ENCODE measurements at regions not wholly inside any gene's neighbourhood (a gene's known extent, or its start where the extent isn't known, plus 50 kb on each side); places are given as distances from the start of the nearest gene placed in this dataset.
"Not testable (repeated sequence)": the region's sequence is repeated elsewhere in the genome, so short reads cannot be mapped to it uniquely, and the experiment has no call there.

DNA sequence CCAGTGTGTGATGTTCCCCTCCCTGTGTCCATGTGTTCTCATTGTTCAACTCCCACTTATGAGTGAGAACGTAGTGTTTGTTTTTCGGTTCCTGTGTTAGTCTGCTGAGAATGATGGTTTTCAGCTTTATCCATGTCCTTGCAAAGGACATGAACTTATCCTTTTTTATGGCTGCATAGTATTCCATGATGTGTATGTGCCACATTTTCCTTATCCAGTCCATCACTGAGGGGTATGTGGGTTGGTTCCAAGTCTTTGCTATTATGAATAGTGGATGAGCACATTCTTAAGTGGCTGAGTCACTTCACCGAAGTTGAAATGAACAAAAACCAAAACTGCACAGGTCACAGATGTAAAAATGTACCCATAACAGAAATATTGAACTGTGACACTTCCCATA lies 157.5 kb downstream of the LEPR start:
- not testable (repeated sequence) for H3K27ac ChIP-seq (ENCODE audit: low read depth in 2 of 2, low read length in 2 of 2); H3K4me1 ChIP-seq (ENCODE audit: control insufficient read depth in 2 of 2, insufficient read depth in 2 of 2, low read length in 2 of 2); H3K9ac ChIP-seq (ENCODE audit: low read depth in 1 of 2, low read length in 2 of 2); H3K4me3 ChIP-seq (ENCODE audit: low read length in 2 of 2); H3K27me3 ChIP-seq (ENCODE audit: control insufficient read depth in 2 of 2, insufficient read depth in 2 of 2, low read length in 2 of 2); H3K9me3 ChIP-seq (ENCODE audit: control insufficient read depth in 2 of 2, low read length in 2 of 2); H3K36me3 ChIP-seq (ENCODE audit: control insufficient read depth in 2 of 2, insufficient read depth in 2 of 2, low read length in 2 of 2)

DNA sequence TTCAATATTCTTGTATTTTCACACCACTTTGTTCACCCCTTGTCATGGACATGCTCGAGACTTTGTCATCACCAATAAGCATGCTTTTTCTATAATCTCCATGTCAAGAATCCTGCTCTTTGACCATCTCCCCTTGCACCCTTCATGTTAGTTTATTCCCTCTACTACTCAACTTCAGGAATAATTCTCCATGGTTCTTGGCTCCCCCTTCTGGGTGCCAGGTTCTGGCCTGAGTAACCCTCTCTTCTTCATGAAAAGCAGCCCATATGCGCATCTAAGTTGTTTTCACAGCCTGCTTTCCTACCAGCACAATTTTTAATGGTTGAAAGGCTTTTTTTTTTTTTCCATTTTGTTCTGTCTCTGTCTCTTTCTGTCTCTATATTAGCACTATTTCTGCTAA lies 160.7 kb downstream of the LEPR start:
- no peaks in the 10 kb centered on the region for H3K4me1 ChIP-seq (ENCODE audit: control insufficient read depth in 2 of 2, insufficient read depth in 2 of 2, low read length in 2 of 2)
- no peaks in the 10 kb centered on the region for H3K27me3 ChIP-seq (ENCODE audit: control insufficient read depth in 2 of 2, insufficient read depth in 2 of 2, low read length in 2 of 2)
- no peak overlapping the region for H3K9ac ChIP-seq (ENCODE audit: low read depth in 1 of 2, low read length in 2 of 2)
- no peak overlapping the region for H3K4me3 ChIP-seq (ENCODE audit: low read length in 2 of 2)
- no peak overlapping the region for H3K27ac ChIP-seq (ENCODE audit: low read depth in 2 of 2, low read length in 2 of 2)
- no peaks in the 10 kb centered on the region for H3K9me3 ChIP-seq (ENCODE audit: control insufficient read depth in 2 of 2, low read length in 2 of 2)
- H3K36me3 ChIP-seq (ENCODE audit: control insufficient read depth in 2 of 2, insufficient read depth in 2 of 2, low read length in 2 of 2): no peaks in the 10 kb centered on the region

GRCh38 chr1:65584399-65584798 lies 163.9 kb downstream of the LEPR start:
- Histone ChIP-seq H3K27me3 (ENCODE audit: control insufficient read depth in 2 of 2, insufficient read depth in 2 of 2, low read length in 2 of 2) (no peaks in the 10 kb centered on the region), H3K9me3 (ENCODE audit: control insufficient read depth in 2 of 2, low read length in 2 of 2) (no peaks in the 10 kb centered on the region), H3K4me3 (ENCODE audit: low read length in 2 of 2) (no peak overlapping the region), H3K27ac (ENCODE audit: low read depth in 2 of 2, low read length in 2 of 2) (no peak overlapping the region), H3K36me3 (ENCODE audit: control insufficient read depth in 2 of 2, insufficient read depth in 2 of 2, low read length in 2 of 2) (no peaks in the 10 kb centered on the region), H3K9ac (ENCODE audit: low read depth in 1 of 2, low read length in 2 of 2) (no peak overlapping the region), H3K4me1 (ENCODE audit: control insufficient read depth in 2 of 2, insufficient read depth in 2 of 2, low read length in 2 of 2) (no peaks in the 10 kb centered on the region)

DNA sequence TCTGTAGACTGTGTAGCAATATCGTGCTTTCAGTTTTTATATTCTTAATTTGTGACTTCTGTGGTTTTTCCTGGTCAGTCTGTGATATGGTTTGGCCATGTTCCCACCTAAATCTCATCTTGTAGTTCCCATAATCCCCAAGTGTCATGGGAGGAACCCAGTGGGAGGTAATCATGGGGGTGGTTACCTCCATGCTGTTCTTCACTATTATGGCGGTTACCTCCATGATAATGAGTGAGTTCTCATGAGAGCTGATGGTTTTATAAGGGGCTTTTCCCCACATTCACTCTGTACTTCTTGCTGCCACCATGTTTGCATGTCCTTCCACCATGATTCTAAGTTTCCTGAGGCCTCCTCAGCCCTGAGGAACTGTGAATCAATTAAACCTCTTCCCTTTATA lies 169.8 kb downstream of the LEPR start:
- Histone ChIP-seq H3K4me1 (ENCODE audit: control insufficient read depth in 2 of 2, insufficient read depth in 2 of 2, low read length in 2 of 2) (no peaks in the 10 kb centered on the region), H3K27me3 (ENCODE audit: control insufficient read depth in 2 of 2, insufficient read depth in 2 of 2, low read length in 2 of 2) (no peaks in the 10 kb centered on the region), H3K36me3 (ENCODE audit: control insufficient read depth in 2 of 2, insufficient read depth in 2 of 2, low read length in 2 of 2) (no peaks in the 10 kb centered on the region), H3K27ac (ENCODE audit: low read depth in 2 of 2, low read length in 2 of 2) (no peak overlapping the region), H3K9me3 (ENCODE audit: control insufficient read depth in 2 of 2, low read length in 2 of 2) (no peaks in the 10 kb centered on the region), H3K9ac (ENCODE audit: low read depth in 1 of 2, low read length in 2 of 2) (no peak overlapping the region), H3K4me3 (ENCODE audit: low read length in 2 of 2) (no peak overlapping the region)

DNA sequence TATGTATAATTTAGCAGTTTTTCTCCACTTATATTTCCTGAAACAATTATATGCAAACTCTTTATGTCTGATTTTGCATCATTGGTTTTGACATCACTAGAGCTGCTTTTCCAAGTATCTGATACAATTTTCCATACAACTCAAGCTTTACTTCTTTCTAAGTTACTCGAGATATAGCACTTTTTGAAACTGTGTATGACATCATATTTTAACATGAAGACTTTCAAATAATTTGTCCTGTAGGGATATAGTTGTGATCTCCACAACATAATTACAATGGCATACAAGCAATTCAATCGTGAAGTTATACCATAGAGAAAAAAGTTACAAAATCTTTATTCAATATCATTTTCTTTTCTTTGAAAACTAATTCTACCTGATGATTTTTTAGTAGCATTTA lies 173.0 kb downstream of the LEPR start:
- Histone ChIP-seq H3K9ac (ENCODE audit: low read depth in 1 of 2, low read length in 2 of 2) (no peak overlapping the region), H3K36me3 (ENCODE audit: control insufficient read depth in 2 of 2, insufficient read depth in 2 of 2, low read length in 2 of 2) (no peaks in the 10 kb centered on the region), H3K27ac (ENCODE audit: low read depth in 2 of 2, low read length in 2 of 2) (no peak overlapping the region), H3K27me3 (ENCODE audit: control insufficient read depth in 2 of 2, insufficient read depth in 2 of 2, low read length in 2 of 2) (no peaks in the 10 kb centered on the region), H3K9me3 (ENCODE audit: control insufficient read depth in 2 of 2, low read length in 2 of 2) (no peaks in the 10 kb centered on the region), H3K4me3 (ENCODE audit: low read length in 2 of 2) (no peak overlapping the region), H3K4me1 (ENCODE audit: control insufficient read depth in 2 of 2, insufficient read depth in 2 of 2, low read length in 2 of 2) (no peaks in the 10 kb centered on the region)

DNA sequence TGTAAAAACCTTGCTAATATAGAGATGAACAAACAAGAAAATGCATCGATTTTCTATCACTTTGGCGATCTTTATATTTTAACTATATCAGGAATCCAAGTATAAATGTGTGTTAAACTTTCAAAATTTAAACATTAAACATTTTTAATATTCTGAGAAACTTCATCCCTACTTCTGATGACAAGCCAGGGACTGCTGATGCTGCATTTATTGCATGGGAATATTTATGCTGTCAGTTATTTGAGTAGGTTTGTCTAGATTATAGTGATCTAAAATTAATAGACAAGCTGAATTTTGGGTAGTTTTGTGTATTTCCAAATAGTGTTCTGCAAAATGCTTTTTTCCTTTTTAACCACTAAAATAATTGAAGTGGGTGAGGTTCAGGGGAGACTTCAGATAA lies 175.3 kb downstream of the LEPR start:
- no peak overlapping the region for H3K9ac ChIP-seq (ENCODE audit: low read depth in 1 of 2, low read length in 2 of 2)

GRCh38 chr1:65596768-65597167 lies 176.3 kb downstream of the LEPR start:
- no peak overlapping the region for H3K27ac ChIP-seq (ENCODE audit: low read depth in 2 of 2, low read length in 2 of 2)
- no peaks in the 10 kb centered on the region for H3K9me3 ChIP-seq (ENCODE audit: control insufficient read depth in 2 of 2, low read length in 2 of 2)
- H3K27me3 ChIP-seq (ENCODE audit: control insufficient read depth in 2 of 2, insufficient read depth in 2 of 2, low read length in 2 of 2): no peaks in the 10 kb centered on the region
- H3K4me1 ChIP-seq (ENCODE audit: control insufficient read depth in 2 of 2, insufficient read depth in 2 of 2, low read length in 2 of 2): no peaks in the 10 kb centered on the region
- no peaks in the 10 kb centered on the region for H3K36me3 ChIP-seq (ENCODE audit: control insufficient read depth in 2 of 2, insufficient read depth in 2 of 2, low read length in 2 of 2)
- no peak overlapping the region for H3K4me3 ChIP-seq (ENCODE audit: low read length in 2 of 2)
- no peak overlapping the region for H3K9ac ChIP-seq (ENCODE audit: low read depth in 1 of 2, low read length in 2 of 2)

More for the DNA sequence above, 175.3 kb downstream of the LEPR start:
- H3K36me3 ChIP-seq (ENCODE audit: control insufficient read depth in 2 of 2, insufficient read depth in 2 of 2, low read length in 2 of 2): no peaks in the 10 kb centered on the region
- H3K27me3 ChIP-seq (ENCODE audit: control insufficient read depth in 2 of 2, insufficient read depth in 2 of 2, low read length in 2 of 2): no peaks in the 10 kb centered on the region
- no peak overlapping the region for H3K4me3 ChIP-seq (ENCODE audit: low read length in 2 of 2)
- no peak overlapping the region for H3K27ac ChIP-seq (ENCODE audit: low read depth in 2 of 2, low read length in 2 of 2)
- H3K9me3 ChIP-seq (ENCODE audit: control insufficient read depth in 2 of 2, low read length in 2 of 2): no peaks in the 10 kb centered on the region
- no peaks in the 10 kb centered on the region for H3K4me1 ChIP-seq (ENCODE audit: control insufficient read depth in 2 of 2, insufficient read depth in 2 of 2, low read length in 2 of 2)

DNA sequence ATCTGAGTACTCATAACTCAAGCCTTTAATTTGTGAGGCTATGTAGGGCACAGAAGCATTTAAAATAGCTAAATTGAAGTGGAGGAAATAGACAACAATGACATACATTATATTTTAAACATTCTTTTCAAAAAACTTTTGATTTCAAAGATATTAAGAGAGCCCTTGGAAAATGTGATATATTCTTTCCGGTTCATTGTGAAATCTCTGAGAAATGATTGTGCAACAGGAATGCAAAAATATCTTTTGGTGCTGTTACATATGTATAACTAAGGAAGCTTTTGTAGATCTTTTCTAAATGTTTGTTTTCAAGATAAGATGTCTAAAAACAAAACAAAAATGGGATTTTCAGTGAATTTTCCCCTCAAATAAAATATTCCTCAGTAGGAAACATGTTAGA lies 185.2 kb downstream of the LEPR start:
- Histone ChIP-seq H3K36me3 (ENCODE audit: control insufficient read depth in 2 of 2, insufficient read depth in 2 of 2, low read length in 2 of 2) (no peaks in the 10 kb centered on the region), H3K9me3 (ENCODE audit: control insufficient read depth in 2 of 2, low read length in 2 of 2) (no peaks in the 10 kb centered on the region), H3K9ac (ENCODE audit: low read depth in 1 of 2, low read length in 2 of 2) (no peak overlapping the region), H3K27me3 (ENCODE audit: control insufficient read depth in 2 of 2, insufficient read depth in 2 of 2, low read length in 2 of 2) (no peaks in the 10 kb centered on the region), H3K27ac (ENCODE audit: low read depth in 2 of 2, low read length in 2 of 2) (no peak overlapping the region), H3K4me3 (ENCODE audit: low read length in 2 of 2) (no peak overlapping the region), H3K4me1 (ENCODE audit: control insufficient read depth in 2 of 2, insufficient read depth in 2 of 2, low read length in 2 of 2) (no peaks in the 10 kb centered on the region)

- no peak overlapping the region for H3K4me3 ChIP-seq (ENCODE audit: low read length in 2 of 2)
- no peak overlapping the region for H3K9ac ChIP-seq (ENCODE audit: low read depth in 1 of 2, low read length in 2 of 2)
- no peak overlapping the region for H3K27ac ChIP-seq (ENCODE audit: low read depth in 2 of 2, low read length in 2 of 2)
- no peaks in the 10 kb centered on the region for H3K27me3 ChIP-seq (ENCODE audit: control insufficient read depth in 2 of 2, insufficient read depth in 2 of 2, low read length in 2 of 2)
- H3K36me3 ChIP-seq (ENCODE audit: control insufficient read depth in 2 of 2, insufficient read depth in 2 of 2, low read length in 2 of 2): no peaks in the 10 kb centered on the region
- H3K4me1 ChIP-seq (ENCODE audit: control insufficient read depth in 2 of 2, insufficient read depth in 2 of 2, low read length in 2 of 2): no peaks in the 10 kb centered on the region
- no peaks in the 10 kb centered on the region for H3K9me3 ChIP-seq (ENCODE audit: control insufficient read depth in 2 of 2, low read length in 2 of 2)
These were observed 186.0 kb downstream of the LEPR start for GRCh38 chr1:65606426-65606825.

GRCh38 chr1:65613884-65614283 lies 178.8 kb upstream of the PDE4B start:
- no peak overlapping the region for H3K4me3 ChIP-seq (ENCODE audit: low read length in 2 of 2)
- no peaks in the 10 kb centered on the region for H3K9me3 ChIP-seq (ENCODE audit: control insufficient read depth in 2 of 2, low read length in 2 of 2)
- no peak overlapping the region for H3K27ac ChIP-seq (ENCODE audit: low read depth in 2 of 2, low read length in 2 of 2)
- H3K4me1 ChIP-seq (ENCODE audit: control insufficient read depth in 2 of 2, insufficient read depth in 2 of 2, low read length in 2 of 2): no peaks in the 10 kb centered on the region
- H3K27me3 ChIP-seq (ENCODE audit: control insufficient read depth in 2 of 2, insufficient read depth in 2 of 2, low read length in 2 of 2): no peaks in the 10 kb centered on the region
- H3K36me3 ChIP-seq (ENCODE audit: control insufficient read depth in 2 of 2, insufficient read depth in 2 of 2, low read length in 2 of 2): no peaks in the 10 kb centered on the region
- no peak overlapping the region for H3K9ac ChIP-seq (ENCODE audit: low read depth in 1 of 2, low read length in 2 of 2)

GRCh38 chr1:65615859-65616258 lies 176.8 kb upstream of the PDE4B start:
- H3K36me3 ChIP-seq (ENCODE audit: control insufficient read depth in 2 of 2, insufficient read depth in 2 of 2, low read length in 2 of 2): no peaks in the 10 kb centered on the region
- no peaks in the 10 kb centered on the region for H3K9me3 ChIP-seq (ENCODE audit: control insufficient read depth in 2 of 2, low read length in 2 of 2)
- H3K27me3 ChIP-seq (ENCODE audit: control insufficient read depth in 2 of 2, insufficient read depth in 2 of 2, low read length in 2 of 2): no peaks in the 10 kb centered on the region
- no peak overlapping the region for H3K27ac ChIP-seq (ENCODE audit: low read depth in 2 of 2, low read length in 2 of 2)
- no peak overlapping the region for H3K9ac ChIP-seq (ENCODE audit: low read depth in 1 of 2, low read length in 2 of 2)
- no peaks in the 10 kb centered on the region for H3K4me1 ChIP-seq (ENCODE audit: control insufficient read depth in 2 of 2, insufficient read depth in 2 of 2, low read length in 2 of 2)
- H3K4me3 ChIP-seq (ENCODE audit: low read length in 2 of 2): no peak overlapping the region
